Activated CD8-positive, alpha-beta T cell treated with anti-CD3 and anti-CD28 coated beads for 36 hours (primary cell): ENCODE measurements at regions not wholly inside any gene's neighbourhood (a gene's known extent, or its start where the extent isn't known, plus 50 kb on each side); places are given as distances from the start of the nearest gene placed in this dataset.

Experiments
- ATAC-seq: fragments of 200-7000 bp; cut with Tn5 transposase; one replicate; pipeline ENCODE4 v1.10.0; 2021; ENCODE audit warnings: mild to moderate bottlenecking, moderate library complexity
- CTCF ChIA-PET: fragments of 350-600 bp; sonication (Branson Sonifier 250); formaldehyde crosslinking; loops from one replicate; lab custom pipeline; 2021; ENCODE audit warnings: antibody characterized with exemption; lab: Charles Lee
- POLR2A ChIA-PET: fragments of 350-600 bp; sonication (Branson Sonifier 250); formaldehyde crosslinking; loops from one replicate; lab custom pipeline; 2021; ENCODE audit warnings: antibody characterized with exemption; lab: Charles Lee
- DNase-seq: peaks from one replicate; pipeline ENCODE4 v3.0.0-alpha.2; 2020
- H3K27ac Mint-ChIP-seq: one replicate; pipeline ENCODE4 v1.8.0; 2021; ENCODE audit warnings: mild to moderate bottlenecking, mixed read lengths
- H3K27me3 Mint-ChIP-seq: one replicate; pipeline ENCODE4 v1.8.0; 2021; ENCODE audit warnings: mixed read lengths
- H3K36me3 Mint-ChIP-seq: one replicate; pipeline ENCODE4 v1.8.0; 2021; ENCODE audit warnings: low read depth, mixed read lengths
- H3K4me1 Mint-ChIP-seq: one replicate; pipeline ENCODE4 v1.8.0; 2021; ENCODE audit warnings: low read depth, mixed read lengths
- H3K4me3 Mint-ChIP-seq: one replicate; pipeline ENCODE4 v1.8.0; 2021; ENCODE audit warnings: mild to moderate bottlenecking, moderate library complexity, mixed read lengths
- H3K9me3 Mint-ChIP-seq: one replicate; pipeline ENCODE4 v1.8.0; 2021; ENCODE audit warnings: mixed read lengths
- CTCF ChIP-seq: fragments of 200-600 bp; IDR thresholded peaks from one replicate; pipeline ENCODE4 v1.8.0; 2022; ENCODE audit warnings: antibody characterized with exemption, mild to moderate bottlenecking
- intact Hi-C: fragments of 100-400 bp; cut with micrococcal nuclease; formaldehyde crosslinking; loops from one replicate; pipeline ENCODE4 v1.10.0; 2022

GRCh38 chr6:81856872-81857271 lies 104.4 kb upstream of the TENT5A start:
- Mint-ChIP-seq H3K27me3 (peaks cover 2% of the 10 kb centered on the region), H3K36me3 (no peaks in the 10 kb centered on the region), H3K4me3 (no peak overlapping the region), H3K9me3 (no peaks in the 10 kb centered on the region), H3K4me1 (no peaks in the 10 kb centered on the region), H3K27ac (no peak overlapping the region)
- DNase-seq (no peak), ATAC-seq (no peak)
- ChIA-PET CTCF (no interaction called here), POLR2A (no interaction called here)
- intact Hi-C loops: no loop called here
- no peak for TF ChIP-seq CTCF

- ATAC-seq: no peak
- intact Hi-C loops: no loop called here
- Mint-ChIP-seq H3K36me3 (no peaks in the 10 kb centered on the region), H3K9me3 (peaks cover 3% of the 10 kb centered on the region), H3K4me3 (no peak overlapping the region), H3K27ac (no peak overlapping the region), H3K4me1 (no peaks in the 10 kb centered on the region), H3K27me3 (peaks cover 2% of the 10 kb centered on the region)
- ChIA-PET CTCF (no interaction called here), POLR2A (no interaction called here)
- no peak for TF ChIP-seq CTCF
- no peak for DNase-seq
Measured at GRCh38 chr6:81854474-81854873, 102.0 kb upstream of the TENT5A start.

DNA sequence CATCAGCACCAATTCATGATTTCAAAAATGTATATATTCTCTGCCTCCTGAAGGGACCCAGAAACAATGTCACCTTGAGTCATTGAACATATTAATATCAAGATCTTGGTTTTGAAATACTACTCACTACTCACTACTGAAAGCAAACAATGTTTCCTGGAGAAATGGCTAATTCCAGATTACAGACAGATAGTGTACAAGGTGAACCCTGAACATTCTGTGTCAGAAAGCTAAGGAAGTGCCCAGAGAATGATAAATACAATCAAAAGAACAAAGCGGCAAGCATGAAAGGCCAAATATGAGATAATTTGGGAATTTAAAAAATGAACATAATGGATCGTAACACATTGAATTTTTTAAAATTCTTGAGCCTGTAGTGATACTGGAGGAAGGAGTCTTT lies 101.5 kb upstream of the TENT5A start:
- H3K4me3 Mint-ChIP-seq: no peak overlapping the region
- ATAC-seq (no peak), DNase-seq (no peak)
- CTCF ChIA-PET: no interaction called here
- peaks cover 2% of the 10 kb centered on the region for H3K27me3 Mint-ChIP-seq
- no peaks in the 10 kb centered on the region for H3K4me1 Mint-ChIP-seq
- intact Hi-C loops: no loop called here
- no peaks in the 10 kb centered on the region for H3K36me3 Mint-ChIP-seq
- POLR2A ChIA-PET: no interaction called here
- no peak overlapping the region for H3K27ac Mint-ChIP-seq
- peaks cover 3% of the 10 kb centered on the region for H3K9me3 Mint-ChIP-seq
- TF ChIP-seq CTCF: no peak

DNA sequence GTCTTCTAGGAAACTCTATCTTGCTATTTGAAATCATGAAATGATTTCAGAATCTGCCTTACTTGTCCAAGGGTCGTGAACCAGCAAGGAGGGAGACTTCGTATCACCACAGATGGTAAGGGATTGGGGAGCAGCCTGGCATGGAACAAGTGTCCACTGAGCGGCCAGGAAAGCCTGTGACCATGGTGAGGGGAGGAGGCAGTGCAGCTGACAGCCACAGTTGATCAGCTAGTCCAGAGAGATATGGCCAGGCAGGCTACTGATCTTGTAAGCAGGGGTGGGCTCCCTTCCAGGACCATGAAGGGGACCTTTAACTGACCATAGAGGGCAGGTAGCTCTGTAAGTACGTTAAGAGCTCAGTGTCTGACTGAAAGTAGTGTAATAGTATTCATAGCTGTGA lies 96.8 kb upstream of the TENT5A start:
- TF ChIP-seq CTCF: no peak
- DNase-seq: no peak
- Mint-ChIP-seq H3K4me1 (no peaks in the 10 kb centered on the region), H3K36me3 (no peaks in the 10 kb centered on the region), H3K27ac (no peak overlapping the region), H3K9me3 (peaks cover 3% of the 10 kb centered on the region), H3K4me3 (no peak overlapping the region), H3K27me3 (peaks cover 2% of the 10 kb centered on the region)
- ATAC-seq: no peak
- ChIA-PET POLR2A (no interaction called here), CTCF (no interaction called here)
- intact Hi-C loops: no loop called here

DNA sequence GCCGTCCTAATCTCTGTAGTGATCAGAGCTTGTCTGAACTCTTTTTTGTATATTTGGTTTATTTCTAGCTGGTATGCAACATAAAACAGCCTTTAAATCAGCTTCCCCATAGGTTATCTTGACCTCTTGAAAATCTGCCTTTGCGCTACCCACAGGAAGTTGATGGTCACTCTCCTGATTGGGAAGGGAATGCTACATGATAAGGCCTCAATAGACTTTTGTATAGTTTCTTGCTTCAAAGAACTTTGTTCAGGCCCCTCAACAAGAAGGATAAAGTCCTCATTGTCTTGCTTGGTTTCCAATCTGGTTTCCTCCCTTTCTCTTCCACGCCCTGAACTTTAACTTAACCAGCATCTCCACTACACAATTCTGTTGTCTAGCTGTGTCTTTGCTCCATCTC lies 95.4 kb upstream of the TENT5A start:
- CTCF ChIA-PET: interaction anchor here (1.3 kb wide), 1 partner anchor 8 kb away, joined by 3 read pairs; no protein-coding TSS in a partner anchor
- H3K27ac Mint-ChIP-seq: no peak overlapping the region
- H3K9me3 Mint-ChIP-seq: peaks cover 3% of the 10 kb centered on the region
- H3K4me3 Mint-ChIP-seq: no peak overlapping the region
- H3K4me1 Mint-ChIP-seq: no peaks in the 10 kb centered on the region
- intact Hi-C loops: no loop called here
- no peaks in the 10 kb centered on the region for H3K36me3 Mint-ChIP-seq
- DNase-seq: no peak
- no peak for ATAC-seq
- no peaks in the 10 kb centered on the region for H3K27me3 Mint-ChIP-seq
- POLR2A ChIA-PET: no interaction called here
- TF ChIP-seq CTCF: no peak
